ENCODE measurements at regions not wholly inside any gene's neighbourhood (a gene's known extent, or its start where the extent isn't known, plus 50 kb on each side); places are given as distances from the start of the nearest gene placed in this dataset.

DNA sequence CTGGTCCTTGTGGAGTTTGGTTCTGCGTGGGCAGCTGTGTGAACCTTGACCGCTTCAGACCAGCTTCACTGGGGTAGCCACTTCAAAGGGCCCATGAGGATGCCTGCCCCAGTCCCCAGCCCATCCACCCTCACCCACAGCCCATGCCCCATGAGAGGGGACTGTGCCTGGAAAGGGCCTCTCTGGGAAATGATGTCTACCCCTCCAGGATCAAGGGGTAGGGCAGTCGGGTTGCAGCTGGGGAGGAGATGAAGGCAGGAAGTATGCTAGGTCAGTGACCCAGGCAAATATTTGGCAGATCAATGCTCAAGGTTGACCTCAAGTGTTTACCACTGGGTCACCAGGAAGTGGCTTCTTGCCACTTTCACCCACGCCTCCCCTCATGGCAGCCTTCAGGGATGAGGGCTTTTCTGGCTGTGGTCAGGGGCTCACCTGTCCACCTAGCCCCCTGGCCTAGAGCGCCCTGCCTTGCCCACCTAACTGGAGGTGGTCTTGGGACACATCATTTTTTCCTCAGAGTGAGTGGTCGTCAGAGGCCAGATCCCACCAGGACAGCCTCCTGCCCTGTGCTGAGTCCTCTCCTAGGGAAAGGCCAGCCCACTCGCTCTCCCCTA is 109.5 kb downstream of the SNX5 start:
- no peak for DNase-seq (ENCODE audit: low read depth in 3 of 3, low spot score in 2 of 3)

DNA sequence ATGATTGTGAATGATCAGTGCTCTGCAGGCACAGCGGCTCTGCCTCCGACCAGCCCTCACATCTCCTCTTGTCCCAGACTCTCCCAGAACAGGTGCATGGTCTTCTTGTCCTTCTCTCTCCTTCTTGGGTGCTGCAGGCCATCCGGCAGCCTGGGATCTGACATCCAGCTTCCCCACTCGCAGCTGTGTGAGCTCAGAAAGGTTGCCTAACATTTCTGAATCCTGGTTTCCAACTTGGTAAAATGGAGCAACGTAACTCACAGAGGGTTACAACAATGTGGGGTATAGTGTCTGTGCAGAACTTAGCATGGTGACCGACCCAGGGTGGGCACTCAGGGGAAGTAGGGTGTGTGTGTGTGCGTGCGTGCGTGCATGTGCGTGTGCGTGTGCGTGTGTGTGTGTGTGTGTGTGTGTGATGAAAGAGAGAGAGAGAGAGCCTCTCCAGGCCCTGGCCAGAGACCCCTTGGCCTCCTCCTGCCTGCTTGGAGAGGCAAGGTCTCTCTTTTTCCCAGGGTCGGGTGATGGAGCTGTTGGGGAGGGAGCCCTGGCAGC is 110.1 kb downstream of the SNX5 start:
- DNase-seq (ENCODE audit: low read depth in 3 of 3, low spot score in 2 of 3), result no peak

DNA sequence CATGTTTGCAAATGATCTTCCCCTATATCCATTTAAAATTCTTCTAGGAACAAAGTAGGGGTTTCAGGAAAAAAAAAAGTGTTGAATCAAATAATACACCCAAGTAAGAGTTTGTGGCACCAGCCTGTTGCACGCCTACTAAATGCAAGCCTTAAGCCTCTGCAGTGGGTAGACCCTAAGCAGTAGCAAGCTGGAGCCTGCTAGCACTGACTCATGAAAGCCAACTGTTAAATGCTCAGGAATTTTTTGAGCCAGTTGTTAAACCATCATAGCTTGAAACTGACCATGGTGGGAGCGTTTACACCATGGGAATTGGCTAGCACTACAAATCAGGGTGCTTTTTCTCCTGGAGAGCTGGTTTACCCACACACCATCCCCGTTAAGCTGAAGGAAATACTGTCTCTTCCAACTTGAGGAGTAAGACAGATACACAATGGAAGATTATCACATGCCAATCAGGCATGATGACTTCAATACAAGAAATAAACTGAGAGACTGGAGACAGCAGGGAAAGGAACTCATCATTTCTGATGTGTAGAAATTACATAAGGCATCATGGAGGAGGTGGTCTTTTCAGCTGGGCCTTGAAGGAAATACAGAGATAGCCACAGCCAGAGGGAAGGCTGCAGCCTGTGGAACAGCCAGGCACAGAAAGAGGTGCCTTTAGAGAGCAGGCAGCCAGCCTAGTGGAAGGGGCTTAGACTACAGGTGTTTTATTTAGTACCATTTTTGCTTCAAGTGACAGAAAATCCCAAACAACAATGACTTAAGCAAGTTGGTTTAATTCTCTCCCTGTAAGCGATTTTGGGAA is 110.8 kb downstream of the SNX5 start:
- DNase-seq (ENCODE audit: low read depth in 3 of 3, low spot score in 2 of 3), result no peak

DNA sequence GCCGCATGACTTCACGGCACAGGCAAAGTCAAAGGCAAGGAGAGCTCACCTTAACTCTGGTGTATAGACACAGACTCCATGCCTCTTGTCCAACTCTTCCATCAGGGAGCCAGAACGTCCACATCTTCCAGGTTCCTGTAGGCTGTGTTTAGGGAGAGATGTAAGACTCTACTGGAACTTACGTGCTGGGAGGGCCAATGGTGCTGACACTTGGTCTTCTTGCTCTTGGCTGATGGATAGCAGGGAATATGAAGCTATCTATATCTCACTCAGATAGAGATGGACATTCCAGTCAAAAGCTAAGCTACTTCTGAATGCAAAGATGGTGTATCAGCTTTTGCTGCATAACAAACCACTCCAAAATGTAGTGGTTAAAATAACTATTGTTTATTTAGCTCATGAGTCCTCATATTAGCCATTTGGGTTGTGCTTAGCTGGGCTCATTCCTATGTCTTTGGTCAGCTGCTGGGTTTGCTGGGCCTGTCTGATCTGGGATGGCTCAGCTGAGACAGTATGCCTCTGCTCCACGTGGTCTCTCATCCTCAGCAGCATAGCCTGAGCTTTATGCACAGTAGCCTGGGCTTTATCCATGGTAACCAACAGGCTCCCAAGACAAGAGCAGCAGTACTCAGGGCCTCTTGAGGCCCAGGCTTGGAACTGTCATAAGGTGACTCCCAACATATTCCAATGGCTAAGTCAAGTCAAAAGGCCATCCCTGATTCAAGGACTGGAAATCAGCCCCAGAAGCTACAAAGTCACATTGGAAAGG is 111.6 kb downstream of the SNX5 start:
- DNase-seq (ENCODE audit: low read depth in 3 of 3, low spot score in 2 of 3), result no peak

DNA sequence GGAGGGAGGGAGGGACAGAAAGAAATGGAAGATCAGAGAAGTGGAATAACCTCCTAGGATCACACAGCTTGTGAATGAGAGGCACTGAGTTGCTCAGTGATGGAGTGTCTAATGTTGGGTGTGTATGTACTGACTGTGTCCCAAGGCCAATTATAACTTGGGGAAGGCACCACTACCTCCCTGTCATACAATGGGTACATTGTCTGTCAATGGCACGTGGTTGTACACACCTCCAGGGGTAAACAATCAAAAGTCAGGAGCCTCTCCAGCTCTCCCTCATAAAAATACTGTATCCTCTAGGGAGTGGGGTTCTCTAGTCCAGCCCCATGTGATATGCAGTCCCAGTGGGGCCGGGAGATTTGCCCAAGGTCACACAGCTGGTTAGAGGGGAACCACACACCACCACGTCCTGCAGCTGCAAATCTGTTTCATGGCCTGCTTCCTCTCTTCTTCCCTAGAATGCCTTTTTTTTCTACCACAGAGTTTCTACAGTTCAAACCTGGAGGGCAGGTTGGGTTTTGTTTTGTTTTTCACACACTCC is 112.5 kb downstream of the SNX5 start:
- no peak for DNase-seq (ENCODE audit: low read depth in 3 of 3, low spot score in 2 of 3)

DNA sequence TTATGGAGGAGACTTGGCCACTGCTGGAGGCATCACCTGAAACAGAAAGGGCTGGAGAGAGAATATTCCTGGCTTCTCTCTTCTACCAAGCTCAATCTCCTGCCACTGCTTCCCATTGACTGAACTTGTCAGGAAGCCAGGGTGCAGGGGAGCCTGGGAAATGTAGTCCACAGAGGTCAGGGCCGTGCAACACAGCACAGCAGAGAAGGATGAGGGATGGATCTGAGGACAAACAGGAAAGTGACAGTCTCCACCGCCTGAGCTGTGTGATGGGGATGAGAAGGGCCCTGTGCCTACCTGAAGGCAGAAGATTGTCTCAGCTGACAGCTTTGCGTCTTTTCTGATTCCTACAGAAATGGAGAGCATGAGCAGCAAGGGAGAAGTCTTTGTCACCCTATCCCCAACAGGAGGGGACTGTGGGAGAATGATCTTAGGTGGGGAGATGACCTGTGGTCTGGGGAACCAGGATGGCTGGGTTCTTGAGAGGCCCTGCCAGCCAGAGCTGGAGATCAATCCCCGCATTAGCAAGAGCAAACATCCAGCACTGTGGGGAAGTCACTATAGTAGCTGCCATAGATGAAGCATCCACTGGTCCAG is 114.2 kb downstream of the SNX5 start:
- no peak for DNase-seq (ENCODE audit: low read depth in 3 of 3, low spot score in 2 of 3)

DNA sequence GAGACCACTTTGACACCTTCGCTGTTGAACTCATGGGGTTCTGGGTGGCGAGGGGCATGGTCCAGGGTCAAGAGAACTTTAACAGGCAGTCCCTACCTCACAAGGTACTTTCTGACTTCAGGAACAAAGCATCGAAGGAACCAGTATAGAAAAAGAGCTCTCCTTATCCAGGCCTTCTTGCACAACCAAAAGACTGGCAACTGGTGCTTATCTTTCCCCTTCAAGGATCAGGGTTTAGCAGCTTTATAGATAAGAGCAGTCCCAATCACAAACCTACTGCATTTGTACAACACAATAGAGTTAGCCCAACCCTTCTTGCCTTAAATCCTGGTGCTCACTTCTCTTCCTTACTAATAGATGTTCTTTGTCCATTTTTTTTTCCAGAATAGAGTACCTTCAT is 116.3 kb downstream of the SNX5 start:
- no peak for DNase-seq (ENCODE audit: low read depth in 3 of 3, low spot score in 2 of 3)

DNA sequence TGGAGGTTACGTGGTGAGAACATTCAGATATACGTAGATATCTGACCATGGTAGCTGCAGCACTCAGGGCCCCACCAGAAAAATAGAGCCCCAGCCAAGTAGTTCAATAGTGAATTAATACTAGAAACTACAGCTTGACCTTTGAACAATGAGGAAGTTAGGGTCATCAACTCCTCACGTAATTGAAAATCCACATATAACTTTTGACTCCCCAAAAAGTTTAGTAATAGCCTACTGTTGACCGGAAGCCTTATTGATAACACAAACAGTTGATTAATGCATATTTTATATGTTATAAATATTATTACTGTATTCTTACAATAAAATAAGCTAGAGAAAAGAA is 117.9 kb downstream of the SNX5 start:
- DNase-seq (ENCODE audit: low read depth in 3 of 3, low spot score in 2 of 3), result no peak

DNA sequence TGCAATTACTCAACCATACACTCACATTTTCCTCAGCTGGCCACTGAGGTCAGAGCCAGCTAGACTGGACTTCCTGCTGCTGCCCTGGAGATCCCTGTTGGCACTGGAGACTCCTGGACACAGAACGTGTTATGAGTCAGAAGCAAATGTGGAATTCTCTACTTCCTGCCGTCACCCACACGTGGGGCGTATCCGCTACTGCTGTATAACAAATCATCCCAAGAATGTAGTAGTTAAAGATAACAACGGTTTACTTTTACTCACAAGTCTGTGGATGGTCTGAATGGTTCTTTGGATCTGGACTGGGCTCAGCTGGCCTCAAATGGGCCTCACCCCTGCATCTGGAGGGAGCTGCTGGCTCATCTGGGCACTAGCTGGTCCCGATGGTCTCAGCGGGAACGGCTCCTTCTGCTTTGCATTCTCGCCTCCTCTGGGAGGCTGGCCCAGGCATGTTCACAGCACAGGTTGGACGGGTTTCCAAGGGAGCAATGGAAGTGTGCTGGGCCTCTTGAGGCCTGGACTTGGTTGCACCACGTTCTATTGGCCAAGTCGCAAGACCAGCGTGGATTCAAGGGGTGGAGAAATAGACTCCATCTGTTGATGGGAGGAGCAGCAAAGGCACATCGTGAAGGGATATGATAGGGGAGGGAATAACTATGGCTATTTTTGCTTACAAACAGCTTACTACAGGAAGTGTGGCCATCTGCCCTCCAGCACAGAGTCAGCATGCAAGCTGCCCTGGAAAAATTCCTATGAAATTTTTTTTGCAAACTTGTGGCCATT is 118.5 kb downstream of the SNX5 start:
- no peak for DNase-seq (ENCODE audit: low read depth in 3 of 3, low spot score in 2 of 3)

DNA sequence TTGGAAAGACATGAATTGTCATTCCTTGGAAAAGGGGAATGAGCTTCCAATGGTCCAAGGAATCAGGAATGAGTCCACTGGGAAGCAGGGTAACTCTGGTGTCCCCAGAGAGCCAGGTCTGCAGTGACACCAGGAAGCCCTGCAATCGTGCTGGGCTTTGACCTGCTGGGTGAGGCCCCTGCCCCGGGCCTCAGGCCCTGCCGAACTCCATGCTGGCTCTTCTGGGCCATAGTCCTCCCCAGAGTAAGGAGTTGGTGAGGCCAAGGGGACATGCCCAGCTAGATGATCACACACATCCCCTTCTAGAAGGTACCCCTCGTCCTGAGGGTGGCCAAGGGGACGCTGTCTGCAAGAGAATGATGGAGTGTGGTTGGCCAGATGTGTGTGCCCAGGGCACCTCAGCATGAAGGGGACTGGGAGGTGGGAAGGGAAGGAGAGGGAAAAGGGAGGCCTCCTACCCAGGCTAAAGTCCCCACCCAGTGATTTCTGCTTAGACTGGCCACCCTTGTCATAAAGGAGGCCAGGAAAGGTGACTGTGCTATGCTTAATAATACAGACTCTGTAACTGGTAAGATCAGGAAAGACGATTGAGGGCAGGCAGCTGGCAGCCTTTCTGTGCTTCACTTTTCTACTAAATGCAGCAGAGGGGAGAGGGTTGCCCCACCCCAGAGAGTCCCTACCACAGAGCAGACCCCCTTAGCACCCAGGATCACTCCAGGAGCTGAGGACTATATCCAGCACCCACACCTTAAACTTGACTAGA is 119.3 kb downstream of the SNX5 start:
- DNase-seq (ENCODE audit: low read depth in 3 of 3, low spot score in 2 of 3), result no peak

DNA sequence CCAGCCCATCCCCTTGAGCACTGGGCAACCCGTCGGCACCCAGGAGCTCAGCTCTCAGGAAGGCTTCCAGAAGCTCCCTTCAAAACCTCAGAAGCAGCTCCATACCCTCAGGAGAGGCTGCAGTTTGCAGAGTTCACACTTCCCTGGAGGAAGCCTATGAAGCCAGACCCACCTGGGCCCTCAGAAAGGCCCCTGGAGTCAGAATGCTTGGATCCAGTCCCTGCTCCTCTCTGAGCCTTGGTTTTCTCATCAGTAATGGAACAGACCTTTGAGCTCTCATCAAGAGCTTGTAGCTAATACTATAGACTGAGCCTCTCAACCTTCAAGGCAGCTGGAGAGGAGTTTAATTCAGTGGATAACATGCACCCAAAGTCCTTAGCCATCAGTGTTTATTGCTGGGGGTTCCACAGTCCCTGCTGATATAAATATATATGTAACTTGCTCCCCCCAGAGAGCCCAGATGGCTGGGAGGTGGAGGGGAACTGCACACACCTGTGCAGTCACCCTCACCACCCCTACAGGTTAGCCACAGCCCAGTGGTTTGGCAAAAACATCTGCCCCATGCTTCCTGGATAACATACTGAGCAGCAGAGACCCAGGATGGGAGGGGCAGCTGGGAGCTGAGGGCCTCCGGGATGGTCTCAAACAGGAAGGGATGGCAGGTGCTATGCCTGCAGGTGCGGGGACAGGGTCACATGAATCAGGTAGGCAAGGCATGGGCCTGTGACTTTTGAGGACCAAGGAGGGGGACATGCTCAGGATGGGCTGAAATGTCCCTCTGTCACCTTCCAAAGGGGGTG is 120.1 kb downstream of the SNX5 start:
- no peak for DNase-seq (ENCODE audit: low read depth in 3 of 3, low spot score in 2 of 3)

DNA sequence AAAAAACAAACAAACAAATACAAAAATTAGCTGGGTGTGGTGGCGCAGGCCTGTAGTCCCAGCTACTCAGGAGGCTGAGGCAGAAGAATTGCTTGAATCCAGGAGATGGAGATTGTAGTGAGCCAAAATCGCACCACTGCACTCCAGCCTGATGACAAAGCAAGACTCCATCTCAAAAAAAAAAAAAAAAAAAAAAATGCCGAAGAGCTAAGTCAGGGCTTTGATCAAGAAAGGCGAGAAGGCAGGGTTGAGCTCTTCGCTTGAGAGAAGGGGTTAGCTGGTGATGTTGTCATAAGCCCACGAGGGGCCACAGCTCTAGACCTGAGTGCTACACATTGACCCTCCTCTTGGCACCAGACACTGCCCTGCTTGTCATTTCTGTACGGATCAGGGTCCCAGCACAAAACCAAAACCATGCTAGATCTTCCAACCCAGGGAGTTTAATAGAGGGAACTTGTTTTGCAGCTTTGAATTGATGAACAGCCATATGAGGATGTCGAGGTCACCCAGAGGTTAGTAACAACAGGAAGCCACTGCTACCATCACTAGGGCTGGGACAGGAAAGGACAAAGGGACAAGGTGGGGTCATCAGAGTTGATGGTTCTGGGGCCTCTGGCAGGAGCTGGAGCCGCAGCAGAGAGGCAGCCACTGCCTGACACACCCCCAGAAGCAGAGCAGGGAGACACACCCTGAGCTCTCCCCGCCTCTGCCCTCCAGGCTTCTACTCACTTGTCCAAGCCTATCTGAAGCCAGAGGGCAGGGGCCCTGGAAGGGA is 122.7 kb downstream of the SNX5 start:
- DNase-seq (ENCODE audit: low read depth in 3 of 3, low spot score in 2 of 3), result no peak

DNA sequence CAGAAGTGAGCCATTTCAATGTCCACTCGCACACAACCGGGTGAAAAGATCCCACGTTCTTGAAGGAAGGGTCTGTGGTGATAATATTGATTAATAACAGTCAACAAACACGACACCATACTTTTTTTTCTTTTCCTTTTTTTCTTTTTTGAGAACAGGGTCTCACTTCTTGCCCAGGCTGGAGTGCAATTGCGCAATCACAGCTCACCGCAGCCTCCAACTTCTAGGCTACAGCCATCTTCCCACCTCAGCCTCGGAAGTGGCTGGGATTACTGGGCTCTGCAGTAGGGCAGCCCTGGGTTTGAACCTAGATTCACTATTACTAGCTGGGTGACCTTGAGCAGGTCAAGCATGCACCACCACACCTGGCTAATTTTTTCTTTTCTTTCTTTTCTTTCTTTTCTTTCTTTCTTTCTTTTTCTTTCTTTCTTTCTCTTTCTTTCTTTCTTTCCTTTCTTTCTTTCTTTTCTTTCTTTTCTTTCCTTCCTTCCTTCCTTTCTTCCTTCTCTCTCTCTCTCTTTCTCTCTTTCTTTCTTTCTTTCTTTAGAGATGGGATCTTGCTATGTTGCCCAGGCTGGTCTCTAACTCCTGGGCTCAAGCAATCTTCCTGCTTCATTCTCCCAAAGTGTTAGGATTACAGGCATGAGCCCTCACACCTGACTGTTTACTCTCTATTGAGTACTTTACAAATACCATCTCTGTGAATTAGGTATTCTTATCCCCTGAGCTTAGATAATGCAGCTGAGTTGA is 123.9 kb downstream of the SNX5 start:
- no peak for DNase-seq (ENCODE audit: low read depth in 3 of 3, low spot score in 2 of 3)

DNA sequence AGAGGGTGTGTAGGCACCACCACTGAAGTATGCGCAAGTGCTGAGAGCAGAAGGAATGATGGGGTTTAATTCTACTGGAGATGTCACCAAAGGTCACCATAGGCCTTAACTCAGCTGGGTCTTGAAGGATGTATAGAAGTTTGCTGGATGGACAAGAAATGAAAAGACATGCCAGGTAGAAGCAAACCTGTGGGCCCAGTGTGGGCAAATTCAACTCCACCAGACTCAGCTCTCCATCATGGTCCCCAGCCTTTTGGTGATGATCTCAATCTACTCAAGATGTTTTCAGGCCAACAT is 124.5 kb downstream of the SNX5 start:
- no peak for DNase-seq (ENCODE audit: low read depth in 3 of 3, low spot score in 2 of 3)

DNA sequence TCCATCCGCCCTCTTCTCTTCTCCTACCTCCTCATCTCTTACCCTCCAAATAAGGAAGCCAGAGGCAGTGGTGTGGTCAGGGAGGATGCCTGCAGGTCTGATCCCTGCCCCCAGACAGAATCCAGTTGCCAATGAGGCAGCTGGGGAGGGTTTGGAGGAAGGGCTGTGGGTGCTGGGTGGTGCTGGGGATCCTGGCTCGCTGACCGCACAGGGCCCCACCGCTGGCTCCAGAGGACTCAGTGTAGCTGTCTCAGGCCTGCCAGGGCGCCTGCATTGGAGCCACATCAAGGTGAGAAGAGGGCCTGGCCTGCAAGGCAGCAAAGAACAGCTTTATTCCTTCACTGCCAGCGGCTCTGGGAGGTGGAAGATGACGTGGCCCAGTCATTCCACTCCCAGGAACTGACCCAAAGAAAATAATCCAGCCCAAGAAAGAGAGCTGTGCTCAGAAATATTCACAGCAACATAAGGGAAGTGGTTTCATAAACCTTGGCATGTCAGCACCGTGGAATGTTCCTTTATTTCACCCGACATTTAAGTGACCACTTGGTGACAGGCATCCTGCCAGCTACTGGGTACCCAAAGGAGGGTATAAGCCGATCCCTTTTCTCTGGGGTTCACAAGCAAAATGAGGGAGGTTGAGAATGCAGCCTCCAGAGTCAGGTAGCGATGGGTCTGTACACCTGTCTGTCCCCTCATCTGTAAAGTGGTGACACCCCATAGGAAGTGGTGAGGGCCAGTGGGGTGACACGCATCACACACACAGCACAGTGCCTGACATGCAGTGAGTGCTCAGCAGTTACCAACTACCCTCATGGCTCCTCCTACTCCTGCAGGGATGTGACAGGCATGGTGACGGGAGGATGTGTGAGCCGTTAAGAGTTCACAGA is 125.1 kb downstream of the SNX5 start:
- no peak for DNase-seq (ENCODE audit: low read depth in 3 of 3, low spot score in 2 of 3)

DNA sequence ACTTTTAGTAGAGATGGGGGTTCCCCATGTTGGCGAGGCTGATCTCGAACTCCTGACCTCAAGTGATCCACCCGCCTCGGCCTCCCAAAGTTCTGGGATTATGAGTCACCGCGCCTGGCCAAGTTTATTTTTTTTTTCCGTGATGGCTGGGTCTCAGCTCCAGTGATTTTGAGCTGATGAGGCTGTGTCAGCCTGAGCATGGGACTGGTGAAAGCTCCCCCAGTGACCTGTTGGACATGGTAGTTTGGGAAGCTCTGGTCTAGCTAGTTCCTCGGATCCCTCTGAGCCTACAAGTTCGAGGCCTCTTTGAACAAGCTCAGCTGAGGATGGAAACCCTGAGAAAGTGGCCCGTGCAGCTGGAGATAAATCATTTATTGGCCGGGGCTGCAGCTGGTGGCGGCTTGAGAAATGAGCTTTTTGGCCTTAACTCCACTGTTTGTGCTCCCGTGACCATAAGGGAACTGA is 126.8 kb downstream of the SNX5 start:
- no peak for DNase-seq (ENCODE audit: low read depth in 3 of 3, low spot score in 2 of 3)
